ENCODE measurements at regions not wholly inside any gene's neighbourhood (a gene's known extent, or its start where the extent isn't known, plus 50 kb on each side); places are given as distances from the start of the nearest gene placed in this dataset.

GRCh38 chr20:4635781-4636180 is 50.5 kb upstream of the PRNP start:
- Histone ChIP-seq H2AFZ (ENCODE audit: low read depth, low read length) (no peak overlapping the region), H4K20me1 (replicated peaks; ENCODE audit: control insufficient read depth, extremely low read depth, insufficient read depth, low read length) (no peaks in the 10 kb centered on the region), H3K27ac (ENCODE audit: insufficient read depth, low read depth, low read length) (no peak overlapping the region), H3K9me1 (replicated peaks; ENCODE audit: control insufficient read depth, extremely low read depth, insufficient read depth, low read length) (no peaks in the 10 kb centered on the region), H3K4me3 (replicated peaks in 1 of 3; ENCODE audit: insufficient read depth in 1 of 3, low read depth in 1 of 3, low read length in 3 of 3) (no peak overlapping the region), H3K9me3 (replicated peaks; ENCODE audit: control insufficient read depth, insufficient read depth, low read length) (no peaks in the 10 kb centered on the region), H3K36me3 (ENCODE audit: control insufficient read depth in 2 of 2, extremely low read depth in 1 of 2, insufficient read depth in 2 of 2, low read length in 2 of 2) (no peaks in the 10 kb centered on the region), H3K4me2 (ENCODE audit: insufficient read depth, low read length) (no peak overlapping the region), H3K9ac (replicated peaks; ENCODE audit: extremely low read depth, insufficient read depth, low read length) (no peak overlapping the region), H3K79me2 (ENCODE audit: control insufficient read depth, insufficient read depth, low read length) (no peaks in the 10 kb centered on the region), H3K27me3 (ENCODE audit: control insufficient read depth in 2 of 2, insufficient read depth in 2 of 2, low read length in 2 of 2) (peaks cover 0 to 2% of the 10 kb centered on the region in 2 experiments), H3K4me1 (ENCODE audit: control insufficient read depth, extremely low read depth, insufficient read depth, low read length) (peaks cover 16% of the 10 kb centered on the region)
- no peak for FAIRE-seq
- TF ChIP-seq FOS (IDR thresholded peaks at IDR 0.05; ENCODE audit: borderline replicate concordance, insufficient read depth, low read length) = no peak
- no peak for TF ChIP-seq EZH2 (IDR thresholded peaks at IDR 0.05; ENCODE audit: borderline replicate concordance, low read depth, low read length, severe bottlenecking)
- no peak for TF ChIP-seq JUN (IDR thresholded peaks at IDR 0.05; ENCODE audit: borderline replicate concordance, insufficient read depth, insufficient read length, low read depth)
- TF ChIP-seq POLR2A (IDR thresholded peaks at IDR 0.05; ENCODE audit: low read depth, low read length) = no peak
- TF ChIP-seq CTCF (IDR thresholded peaks at IDR 0.05; ENCODE audit: extremely low read depth in 1 of 2, insufficient read depth in 1 of 2, low read depth in 1 of 2, low read length in 2 of 2) = no peak
- TF ChIP-seq MAX (IDR thresholded peaks at IDR 0.05; ENCODE audit: insufficient read depth, insufficient read length) = no peak
- TF ChIP-seq MYC (IDR thresholded peaks at IDR 0.05; ENCODE audit: low read depth, low read length) = no peak
- no peak for TF ChIP-seq GATA2 (IDR thresholded peaks at IDR 0.05; ENCODE audit: insufficient read depth, insufficient read length, low read depth, low read length)
- no peak for TF ChIP-seq POLR2AphosphoS5 (IDR thresholded peaks at IDR 0.05; ENCODE audit: insufficient read depth, low read depth, low read length)
- dilution Hi-C loops (cut with MboI; ENCODE audit: extremely low pct_ligation_motif_present, low sequenced_read_pairs) = no loop called here
- intact Hi-C loops (cut with micrococcal nuclease) = no loop called here
- CTCF ChIA-PET = interaction anchor here (1.0 to 3.7 kb wide), 2 partner anchors 16 to 22 kb away, joined by 3 to 29 read pairs; no protein-coding TSS in a partner anchor
- POLR2A ChIA-PET = no interaction called here
- no peak for DNase-seq (ENCODE audit: low read depth, low spot score)
- no TSS peak for BruUV-seq (replicated peaks)
